ENCODE measurements at regions not wholly inside any gene's neighbourhood (a gene's known extent, or its start where the extent isn't known, plus 50 kb on each side); places are given as distances from the start of the nearest gene placed in this dataset.

- ATAC-seq (no peak), DNase-seq (no peak)
- Histone ChIP-seq H3K4me1 (ENCODE audit: control insufficient read depth, insufficient read depth, low read length) (no peaks in the 10 kb centered on the region), H3K27me3 (ENCODE audit: control insufficient read depth, insufficient read depth, low read length) (no peaks in the 10 kb centered on the region), H3K4me3 (ENCODE audit: low read length) (no peak overlapping the region), H3K27ac (ENCODE audit: low read length) (no peak overlapping the region), H3K9me3 (ENCODE audit: control insufficient read depth, insufficient read depth, low read length) (no peaks in the 10 kb centered on the region), H3K36me3 (ENCODE audit: control insufficient read depth, insufficient read depth, low read length) (no peaks in the 10 kb centered on the region)
- Mint-ChIP-seq H3K27ac (no peak overlapping the region), H3K4me3 (no peak overlapping the region), H3K27me3 (ENCODE audit: low read depth in 2 of 2) (no peaks in the 10 kb centered on the region), H3K9me3 (peaks cover 7 to 19% of the 10 kb centered on the region in 2 donors), H3K36me3 (no peaks in the 10 kb centered on the region), H3K4me1 (no peaks in the 10 kb centered on the region)
- WGBS (ENCODE audit: insufficient coverage): 83% methylated on average over 2 of the region's 2 CpGs
- TF ChIP-seq CTCF (IDR thresholded peaks at IDR 0.05): no peak
- intact Hi-C loops (cut with micrococcal nuclease): no loop called here
These were observed 336.7 kb upstream of the CELF4 start for GRCh38 chr18:37902344-37902743.

GRCh38 chr18:37900326-37900725 is 334.7 kb upstream of the CELF4 start:
- H3K27ac ChIP-seq (ENCODE audit: low read length): no peak overlapping the region
- ATAC-seq (no peak), DNase-seq (no peak)
- Mint-ChIP-seq H3K9me3 (peaks cover 4 to 16% of the 10 kb centered on the region in 2 donors), H3K4me1 (no peaks in the 10 kb centered on the region), H3K4me3 (no peak overlapping the region), H3K36me3 (no peaks in the 10 kb centered on the region), H3K27ac (no peak overlapping the region), H3K27me3 (ENCODE audit: low read depth in 2 of 2) (no peaks in the 10 kb centered on the region)
- 82% methylated on average over 1 of the region's 2 CpGs for WGBS (ENCODE audit: insufficient coverage)
- intact Hi-C loops (cut with micrococcal nuclease): no loop called here
- H3K36me3 ChIP-seq (ENCODE audit: control insufficient read depth, insufficient read depth, low read length): no peaks in the 10 kb centered on the region
- no peaks in the 10 kb centered on the region for H3K9me3 ChIP-seq (ENCODE audit: control insufficient read depth, insufficient read depth, low read length)
- H3K27me3 ChIP-seq (ENCODE audit: control insufficient read depth, insufficient read depth, low read length): no peaks in the 10 kb centered on the region
- H3K4me1 ChIP-seq (ENCODE audit: control insufficient read depth, insufficient read depth, low read length): no peaks in the 10 kb centered on the region
- no peak overlapping the region for H3K4me3 ChIP-seq (ENCODE audit: low read length)
- no peak for TF ChIP-seq CTCF (IDR thresholded peaks at IDR 0.05)

- no peaks in the 10 kb centered on the region for H3K4me1 ChIP-seq (ENCODE audit: control insufficient read depth, insufficient read depth, low read length)
- TF ChIP-seq CTCF (IDR thresholded peaks at IDR 0.05): no peak
- H3K4me3 ChIP-seq (ENCODE audit: low read length): no peak overlapping the region
These were observed 324.4 kb upstream of the CELF4 start for GRCh38 chr18:37889963-37890362.

GRCh38 chr18:37874721-37875120 is 309.1 kb upstream of the CELF4 start:
- Mint-ChIP-seq H3K27me3 (ENCODE audit: low read depth in 2 of 2) (no peaks in the 10 kb centered on the region), H3K4me1 (no peaks in the 10 kb centered on the region), H3K4me3 (no peak overlapping the region), H3K36me3 (no peaks in the 10 kb centered on the region), H3K9me3 (peaks cover 5 to 14% of the 10 kb centered on the region in 2 donors), H3K27ac (no peak overlapping the region)
- no peak overlapping the region for H3K27ac ChIP-seq (ENCODE audit: low read length)
- intact Hi-C loops (cut with micrococcal nuclease): no loop called here
- WGBS (ENCODE audit: insufficient coverage): 100% methylated on average over 1 of the region's 1 CpG
- no peaks in the 10 kb centered on the region for H3K27me3 ChIP-seq (ENCODE audit: control insufficient read depth, insufficient read depth, low read length)
- DNase-seq (no peak), ATAC-seq (no peak)
- no peaks in the 10 kb centered on the region for H3K36me3 ChIP-seq (ENCODE audit: control insufficient read depth, insufficient read depth, low read length)
- no peak overlapping the region for H3K4me3 ChIP-seq (ENCODE audit: low read length)
- TF ChIP-seq CTCF (IDR thresholded peaks at IDR 0.05): no peak
- peaks cover 3% of the 10 kb centered on the region for H3K9me3 ChIP-seq (ENCODE audit: control insufficient read depth, insufficient read depth, low read length)
- H3K4me1 ChIP-seq (ENCODE audit: control insufficient read depth, insufficient read depth, low read length): no peaks in the 10 kb centered on the region

More at GRCh38 chr18:37889963-37890362, 324.4 kb upstream of the CELF4 start:
- H3K9me3 Mint-ChIP-seq: peaks cover 15% of the 10 kb centered on the region in 2 donors
- no peak overlapping the region for H3K4me3 Mint-ChIP-seq
- intact Hi-C loops (cut with micrococcal nuclease): no loop called here
- H3K27ac Mint-ChIP-seq: no peak overlapping the region
- 83% methylated on average over 5 of the region's 5 CpGs for WGBS (ENCODE audit: insufficient coverage)
- H3K27ac ChIP-seq (ENCODE audit: low read length): no peak overlapping the region
- no peaks in the 10 kb centered on the region for H3K27me3 ChIP-seq (ENCODE audit: control insufficient read depth, insufficient read depth, low read length)
- no peak for DNase-seq
- H3K36me3 ChIP-seq (ENCODE audit: control insufficient read depth, insufficient read depth, low read length): no peaks in the 10 kb centered on the region
- no peaks in the 10 kb centered on the region for H3K4me1 Mint-ChIP-seq
- peaks cover 2% of the 10 kb centered on the region for H3K9me3 ChIP-seq (ENCODE audit: control insufficient read depth, insufficient read depth, low read length)
- ATAC-seq: no peak
- no peaks in the 10 kb centered on the region for H3K27me3 Mint-ChIP-seq (ENCODE audit: low read depth in 2 of 2)
- H3K36me3 Mint-ChIP-seq: no peaks in the 10 kb centered on the region
